ENCODE measurements at regions not wholly inside any gene's neighbourhood (a gene's known extent, or its start where the extent isn't known, plus 50 kb on each side); places are given as distances from the start of the nearest gene placed in this dataset.

DNA sequence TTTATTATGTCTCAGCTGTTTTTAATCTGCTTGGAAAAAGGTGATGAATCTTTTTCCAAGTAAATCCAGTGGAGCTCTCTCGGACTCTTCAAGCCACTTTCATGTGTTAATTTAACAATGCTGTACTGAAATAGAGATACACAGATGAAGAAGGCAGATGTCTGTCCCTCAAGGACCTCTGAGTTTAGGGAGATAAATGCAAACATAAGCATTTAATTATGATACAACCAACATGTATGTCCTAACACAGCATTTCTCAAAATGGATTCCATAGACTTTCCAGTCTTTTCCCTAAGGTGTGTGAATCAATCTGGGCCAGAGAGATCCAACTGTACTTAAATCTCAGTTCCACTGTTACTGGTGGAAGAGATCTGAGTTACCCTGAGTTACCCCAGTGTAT, 262.4 kb downstream of the RND3 start:
- in situ Hi-C loops (cut with HindIII; ENCODE audit: low pct_unique_long_range_greater_than_20kb, low sequenced_read_pairs): no loop called here
- TF ChIP-seq POLR2AphosphoS5 (IDR thresholded peaks at IDR 0.05; ENCODE audit: low read depth, low read length): no peak
- TF ChIP-seq, protein P1, sequence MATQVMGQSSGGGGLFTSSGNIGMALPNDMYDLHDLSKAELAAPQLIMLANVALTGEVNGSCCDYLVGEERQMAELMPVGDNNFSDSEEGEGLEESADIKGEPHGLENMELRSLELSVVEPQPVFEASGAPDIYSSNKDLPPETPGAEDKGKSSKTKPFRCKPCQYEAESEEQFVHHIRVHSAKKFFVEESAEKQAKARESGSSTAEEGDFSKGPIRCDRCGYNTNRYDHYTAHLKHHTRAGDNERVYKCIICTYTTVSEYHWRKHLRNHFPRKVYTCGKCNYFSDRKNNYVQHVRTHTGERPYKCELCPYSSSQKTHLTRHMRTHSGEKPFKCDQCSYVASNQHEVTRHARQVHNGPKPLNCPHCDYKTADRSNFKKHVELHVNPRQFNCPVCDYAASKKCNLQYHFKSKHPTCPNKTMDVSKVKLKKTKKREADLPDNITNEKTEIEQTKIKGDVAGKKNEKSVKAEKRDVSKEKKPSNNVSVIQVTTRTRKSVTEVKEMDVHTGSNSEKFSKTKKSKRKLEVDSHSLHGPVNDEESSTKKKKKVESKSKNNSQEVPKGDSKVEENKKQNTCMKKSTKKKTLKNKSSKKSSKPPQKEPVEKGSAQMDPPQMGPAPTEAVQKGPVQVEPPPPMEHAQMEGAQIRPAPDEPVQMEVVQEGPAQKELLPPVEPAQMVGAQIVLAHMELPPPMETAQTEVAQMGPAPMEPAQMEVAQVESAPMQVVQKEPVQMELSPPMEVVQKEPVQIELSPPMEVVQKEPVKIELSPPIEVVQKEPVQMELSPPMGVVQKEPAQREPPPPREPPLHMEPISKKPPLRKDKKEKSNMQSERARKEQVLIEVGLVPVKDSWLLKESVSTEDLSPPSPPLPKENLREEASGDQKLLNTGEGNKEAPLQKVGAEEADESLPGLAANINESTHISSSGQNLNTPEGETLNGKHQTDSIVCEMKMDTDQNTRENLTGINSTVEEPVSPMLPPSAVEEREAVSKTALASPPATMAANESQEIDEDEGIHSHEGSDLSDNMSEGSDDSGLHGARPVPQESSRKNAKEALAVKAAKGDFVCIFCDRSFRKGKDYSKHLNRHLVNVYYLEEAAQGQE (IDR thresholded peaks at IDR 0.05; ENCODE audit: insufficient read depth in 1 of 2, low read depth in 2 of 2, low read length in 1 of 2): no peak
- no peak for TF ChIP-seq TCF7L2 (IDR thresholded peaks at IDR 0.05; ENCODE audit: low read depth, low read length)
- TF ChIP-seq, protein P2, sequence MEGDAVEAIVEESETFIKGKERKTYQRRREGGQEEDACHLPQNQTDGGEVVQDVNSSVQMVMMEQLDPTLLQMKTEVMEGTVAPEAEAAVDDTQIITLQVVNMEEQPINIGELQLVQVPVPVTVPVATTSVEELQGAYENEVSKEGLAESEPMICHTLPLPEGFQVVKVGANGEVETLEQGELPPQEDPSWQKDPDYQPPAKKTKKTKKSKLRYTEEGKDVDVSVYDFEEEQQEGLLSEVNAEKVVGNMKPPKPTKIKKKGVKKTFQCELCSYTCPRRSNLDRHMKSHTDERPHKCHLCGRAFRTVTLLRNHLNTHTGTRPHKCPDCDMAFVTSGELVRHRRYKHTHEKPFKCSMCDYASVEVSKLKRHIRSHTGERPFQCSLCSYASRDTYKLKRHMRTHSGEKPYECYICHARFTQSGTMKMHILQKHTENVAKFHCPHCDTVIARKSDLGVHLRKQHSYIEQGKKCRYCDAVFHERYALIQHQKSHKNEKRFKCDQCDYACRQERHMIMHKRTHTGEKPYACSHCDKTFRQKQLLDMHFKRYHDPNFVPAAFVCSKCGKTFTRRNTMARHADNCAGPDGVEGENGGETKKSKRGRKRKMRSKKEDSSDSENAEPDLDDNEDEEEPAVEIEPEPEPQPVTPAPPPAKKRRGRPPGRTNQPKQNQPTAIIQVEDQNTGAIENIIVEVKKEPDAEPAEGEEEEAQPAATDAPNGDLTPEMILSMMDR (IDR thresholded peaks at IDR 0.05): no peak
- no peak for TF ChIP-seq SIN3A (IDR thresholded peaks at IDR 0.05; ENCODE audit: borderline replicate concordance, insufficient read depth, low read depth, low read length)
- H3K27ac ChIP-seq (ENCODE audit: low read length): no peak overlapping the region
- ChIA-PET CTCF (no interaction called here), POLR2A (no interaction called here)
- intact Hi-C loops (cut with micrococcal nuclease; ENCODE audit: unreplicated experiment): no loop called here
- DNase-seq (ENCODE audit: low read depth, low spot score) (no peak), ATAC-seq (no peak)
- no peak overlapping the region for H3K4me3 ChIP-seq (ENCODE audit: low read depth in 2 of 2, low read length in 2 of 2)
- no peaks in the 10 kb centered on the region for H3K27me3 ChIP-seq (ENCODE audit: control insufficient read depth, insufficient read depth, low read length)
- no TSS peak for BruUV-seq (replicated peaks)
- H3K9me3 ChIP-seq (ENCODE audit: control insufficient read depth, insufficient read depth, low read depth, low read length): no peaks in the 10 kb centered on the region
- H3K36me3 ChIP-seq (ENCODE audit: control insufficient read depth, insufficient read depth, low read length): no peaks in the 10 kb centered on the region
- no peaks in the 10 kb centered on the region for H3K4me1 ChIP-seq (ENCODE audit: control insufficient read depth, insufficient read depth, low read length)

DNA sequence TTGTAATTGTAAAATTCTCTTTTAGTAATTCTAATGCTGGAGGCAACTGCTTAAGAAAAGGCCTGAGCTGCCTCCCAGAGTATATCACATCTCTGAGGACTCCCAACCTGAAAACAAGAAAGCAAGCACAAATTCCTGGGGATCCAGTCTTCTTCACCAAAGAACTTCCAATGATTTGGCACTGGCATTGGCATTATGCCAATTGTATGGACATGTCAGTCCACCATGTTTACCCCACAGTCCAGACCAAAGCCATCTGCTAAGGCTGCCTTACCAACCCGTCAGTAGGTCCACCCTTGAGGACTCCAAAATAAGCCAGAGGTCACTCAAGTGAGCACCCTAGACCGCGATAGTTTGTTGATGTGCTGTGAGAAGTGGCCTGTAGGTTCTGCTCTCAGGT, 263.1 kb downstream of the RND3 start:
- Histone ChIP-seq H3K27me3 (ENCODE audit: control insufficient read depth, insufficient read depth, low read length) (no peaks in the 10 kb centered on the region), H3K27ac (ENCODE audit: low read length) (no peak overlapping the region), H3K4me3 (ENCODE audit: low read depth in 2 of 2, low read length in 2 of 2) (no peak overlapping the region), H3K36me3 (ENCODE audit: control insufficient read depth, insufficient read depth, low read length) (no peaks in the 10 kb centered on the region), H3K9me3 (ENCODE audit: control insufficient read depth, insufficient read depth, low read depth, low read length) (no peaks in the 10 kb centered on the region), H3K4me1 (ENCODE audit: control insufficient read depth, insufficient read depth, low read length) (no peaks in the 10 kb centered on the region)
- no peak for ATAC-seq
- in situ Hi-C loops (cut with HindIII; ENCODE audit: low pct_unique_long_range_greater_than_20kb, low sequenced_read_pairs) (no loop called here), intact Hi-C loops (cut with micrococcal nuclease; ENCODE audit: unreplicated experiment) (no loop called here)
- no peak for DNase-seq (ENCODE audit: low read depth, low spot score)
- ChIA-PET POLR2A (interaction anchor here (0.6 kb wide), 1 partner anchor 46 kb away, joined by 3 read pairs; no protein-coding TSS in a partner anchor), CTCF (no interaction called here)
- no TSS peak for BruUV-seq (replicated peaks)
- TF ChIP-seq POLR2AphosphoS5 (IDR thresholded peaks at IDR 0.05; ENCODE audit: low read depth, low read length): no peak
- TF ChIP-seq TCF7L2 (IDR thresholded peaks at IDR 0.05; ENCODE audit: low read depth, low read length): no peak
- TF ChIP-seq, protein P1 (IDR thresholded peaks at IDR 0.05; ENCODE audit: insufficient read depth in 1 of 2, low read depth in 2 of 2, low read length in 1 of 2): no peak
- TF ChIP-seq, protein P2 (IDR thresholded peaks at IDR 0.05): no peak
- TF ChIP-seq SIN3A (IDR thresholded peaks at IDR 0.05; ENCODE audit: borderline replicate concordance, insufficient read depth, low read depth, low read length): no peak
